ENCODE measurements at regions not wholly inside any gene's neighbourhood (a gene's known extent, or its start where the extent isn't known, plus 50 kb on each side); places are given as distances from the start of the nearest gene placed in this dataset.

DNA sequence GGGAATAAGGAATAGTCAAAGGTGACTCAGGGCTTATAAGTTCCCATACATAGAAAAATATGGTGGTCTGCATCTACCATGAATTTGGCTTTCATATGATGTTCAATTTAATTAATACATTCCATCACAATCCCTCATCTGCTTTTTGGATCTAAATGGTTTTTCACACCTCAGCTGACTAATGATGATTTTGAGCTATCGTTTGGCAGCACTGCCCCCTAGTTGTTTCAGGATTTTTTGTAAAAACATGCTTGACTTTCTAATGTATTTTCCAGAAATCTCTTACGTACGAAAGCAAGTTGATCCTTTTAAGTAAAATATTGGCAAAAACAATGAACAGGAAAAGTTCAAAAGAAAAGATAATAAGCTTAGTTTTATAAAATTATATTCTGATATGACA lies 408.6 kb upstream of the ADGRB3 start:
- TF ChIP-seq, protein P1, sequence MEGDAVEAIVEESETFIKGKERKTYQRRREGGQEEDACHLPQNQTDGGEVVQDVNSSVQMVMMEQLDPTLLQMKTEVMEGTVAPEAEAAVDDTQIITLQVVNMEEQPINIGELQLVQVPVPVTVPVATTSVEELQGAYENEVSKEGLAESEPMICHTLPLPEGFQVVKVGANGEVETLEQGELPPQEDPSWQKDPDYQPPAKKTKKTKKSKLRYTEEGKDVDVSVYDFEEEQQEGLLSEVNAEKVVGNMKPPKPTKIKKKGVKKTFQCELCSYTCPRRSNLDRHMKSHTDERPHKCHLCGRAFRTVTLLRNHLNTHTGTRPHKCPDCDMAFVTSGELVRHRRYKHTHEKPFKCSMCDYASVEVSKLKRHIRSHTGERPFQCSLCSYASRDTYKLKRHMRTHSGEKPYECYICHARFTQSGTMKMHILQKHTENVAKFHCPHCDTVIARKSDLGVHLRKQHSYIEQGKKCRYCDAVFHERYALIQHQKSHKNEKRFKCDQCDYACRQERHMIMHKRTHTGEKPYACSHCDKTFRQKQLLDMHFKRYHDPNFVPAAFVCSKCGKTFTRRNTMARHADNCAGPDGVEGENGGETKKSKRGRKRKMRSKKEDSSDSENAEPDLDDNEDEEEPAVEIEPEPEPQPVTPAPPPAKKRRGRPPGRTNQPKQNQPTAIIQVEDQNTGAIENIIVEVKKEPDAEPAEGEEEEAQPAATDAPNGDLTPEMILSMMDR (conservative IDR thresholded peaks at IDR 0.05; ENCODE audit: low read depth, low read length) = peak; percentile 57; the same call in 1 of the 2 replicates
- TF ChIP-seq EZH2phosphoT487 (IDR thresholded peaks at IDR 0.05; ENCODE audit: borderline replicate concordance, low read length) (no peak), EZH2 (IDR thresholded peaks at IDR 0.05; ENCODE audit: low read length, unreplicated experiment) (no peak)
